GM23338 (cell line): ENCODE measurements at regions not wholly inside any gene's neighbourhood (a gene's known extent, or its start where the extent isn't known, plus 50 kb on each side); places are given as distances from the start of the nearest gene placed in this dataset.

Source experiments
- ATAC-seq: fragments of 200-7000 bp; cut with Tn5 transposase; 3 replicates; pipeline ENCODE4 v1.9.1; 2020
- DNase-seq: peaks from one replicate; pipeline ENCODE4 v3.0.0-alpha.2; 2015; ENCODE audit warnings: low spot score
- H2AFZ ChIP-seq: fragments of 200-600 bp; sonication (generic); 2 replicates; pipeline ENCODE4 v1.8.0; 2016; ENCODE audit warnings: antibody characterized with exemption, mild to moderate bottlenecking, moderate library complexity
- H3F3A ChIP-seq: fragments of 200-600 bp; sonication (generic); replicated peaks from 2 replicates; pipeline ENCODE4 v1.8.0; 2017; ENCODE audit warnings: antibody characterized with exemption, mixed run types, low read depth
- H3K27ac ChIP-seq: fragments of 200-600 bp; sonication (generic); 2 replicates; pipeline ENCODE4 v1.6.1; 2016; ENCODE audit warnings: low read depth
- H3K27me3 ChIP-seq: fragments of 200-600 bp; sonication (generic); 2 replicates; pipeline ENCODE4 v1.8.0; 2016; ENCODE audit warnings: mild to moderate bottlenecking, mixed run types, moderate library complexity; ENCODE audit not compliant: insufficient read depth
- H3K36me3 ChIP-seq: fragments of 200-600 bp; sonication (generic); 2 replicates; pipeline ENCODE4 v1.8.0; 2016; ENCODE audit warnings: mild to moderate bottlenecking; ENCODE audit not compliant: insufficient read depth
- H3K4me1 ChIP-seq: fragments of 200-600 bp; sonication (generic); 2 replicates; pipeline ENCODE4 v1.8.0; 2016; ENCODE audit warnings: mild to moderate bottlenecking, moderate library complexity; ENCODE audit not compliant: insufficient read depth
- H3K4me2 ChIP-seq: fragments of 200-600 bp; sonication (generic); 2 replicates; pipeline ENCODE4 v1.7.1; 2017; ENCODE audit warnings: mixed run types
- H3K4me3 ChIP-seq: fragments of 200-600 bp; sonication (generic); 2 replicates; pipeline ENCODE4 v1.6.1; 2016; ENCODE audit warnings: mixed run types
- H3K79me2 ChIP-seq: fragments of 200-600 bp; sonication (generic); replicated peaks from 2 replicates; pipeline ENCODE4 v1.8.0; 2017; ENCODE audit warnings: mild to moderate bottlenecking; ENCODE audit not compliant: insufficient read depth
- H3K9me2 ChIP-seq: fragments of 200-600 bp; sonication (generic); 2 replicates; pipeline ENCODE4 v1.8.0; 2017; ENCODE audit not compliant: insufficient read depth
- H4K20me1 ChIP-seq: fragments of 200-600 bp; sonication (generic); replicated peaks from 2 replicates; pipeline ENCODE4 v1.8.0; 2017; ENCODE audit warnings: mild to moderate bottlenecking; ENCODE audit not compliant: insufficient read depth
- H3K27ac Mint-ChIP-seq: 2 replicates; pipeline ENCODE4 v1.8.0; 2020; ENCODE audit warnings: inconsistent platforms, mild to moderate bottlenecking, moderate library complexity, mixed read lengths
- H3K27me3 Mint-ChIP-seq: 3 replicates; pipeline ENCODE4 v1.8.0; 2022; ENCODE audit warnings: low read depth, mild to moderate bottlenecking, moderate library complexity, mixed read lengths, inconsistent platforms; ENCODE audit not compliant: insufficient read depth, poor library complexity
- H3K36me3 Mint-ChIP-seq: 3 replicates; pipeline ENCODE4 v1.8.0; 2021; ENCODE audit warnings: low read depth, mild to moderate bottlenecking, inconsistent platforms, moderate library complexity, mixed read lengths
- H3K4me1 Mint-ChIP-seq: 3 replicates; pipeline ENCODE4 v1.8.0; 2020; ENCODE audit warnings: mild to moderate bottlenecking, inconsistent platforms, mixed read lengths
- H3K4me3 Mint-ChIP-seq: 3 replicates; pipeline ENCODE4 v1.8.0; 2021; ENCODE audit warnings: moderate library complexity, mild to moderate bottlenecking, inconsistent platforms, mixed read lengths
- H3K9me3 Mint-ChIP-seq: 3 replicates; pipeline ENCODE4 v1.8.0; 2020; ENCODE audit warnings: moderate library complexity, mild to moderate bottlenecking, inconsistent platforms, mixed read lengths
- CREB1 ChIP-seq: fragments of 250-450 bp; sonication (Bioruptor Pico); IDR thresholded peaks from 2 replicates; pipeline ENCODE4 v1.5.0; 2020; ENCODE audit warnings: low read depth, mild to moderate bottlenecking, moderate library complexity
- EZH2 ChIP-seq: fragments of 200-600 bp; sonication (generic); IDR thresholded peaks from one replicate; pipeline ENCODE4 v1.8.0; 2017; ENCODE audit warnings: antibody characterized with exemption, mild to moderate bottlenecking, low read depth; ENCODE audit not compliant: unreplicated experiment
- EZH2phosphoT487 ChIP-seq: fragments of 200-600 bp; sonication (generic); IDR thresholded peaks from one replicate; pipeline ENCODE4 v1.8.1; 2018; ENCODE audit warnings: antibody characterized with exemption; ENCODE audit not compliant: unreplicated experiment
- JUNB ChIP-seq: IDR thresholded peaks from one replicate; pipeline ENCODE4 v1.6.1; 2016; ENCODE audit warnings: antibody characterized with exemption; ENCODE audit not compliant: unreplicated experiment
- NANOG ChIP-seq: IDR thresholded peaks from 2 replicates; pipeline ENCODE4 v1.6.1; 2016; ENCODE audit warnings: antibody characterized with exemption, borderline replicate concordance
- POLR2AphosphoS5 ChIP-seq: IDR thresholded peaks from 2 replicates; pipeline ENCODE4 v1.6.1; 2016; ENCODE audit warnings: antibody characterized with exemption, low read depth
- STAT1 ChIP-seq: IDR thresholded peaks from one replicate; pipeline ENCODE4 v1.6.1; 2016; ENCODE audit warnings: antibody characterized with exemption; ENCODE audit not compliant: unreplicated experiment
- ZNF331 ChIP-seq: fragments of 250-450 bp; sonication (Bioruptor Pico); IDR thresholded peaks from 2 replicates; pipeline ENCODE4 v1.5.0; 2020; ENCODE audit warnings: low read depth, mild to moderate bottlenecking, moderate library complexity
- TF ChIP-seq, protein P1 (sequence below): IDR thresholded peaks from one replicate; pipeline ENCODE4 v1.6.1; 2018; ENCODE audit warnings: antibody characterized with exemption; ENCODE audit not compliant: unreplicated experiment
- TF ChIP-seq, protein P2 (sequence below): fragments of 250-450 bp; sonication (Bioruptor Pico); IDR thresholded peaks from 2 replicates; pipeline ENCODE4 v1.5.0; 2020; ENCODE audit warnings: mild to moderate bottlenecking, moderate library complexity
- TF ChIP-seq, protein P3 (sequence below), 2 experiments: fragments of 200-600 bp in 1 of 2; sonication (generic) in 1 of 2; conservative IDR thresholded peaks; 2 replicates each; pipeline versions ENCODE4 v1.5.1 to v1.6.1; 2016 to 2017; ENCODE audit warnings: antibody characterized with exemption in 2 of 2, low read depth in 2 of 2, mild to moderate bottlenecking in 2 of 2, moderate library complexity in 1 of 2

DNA sequence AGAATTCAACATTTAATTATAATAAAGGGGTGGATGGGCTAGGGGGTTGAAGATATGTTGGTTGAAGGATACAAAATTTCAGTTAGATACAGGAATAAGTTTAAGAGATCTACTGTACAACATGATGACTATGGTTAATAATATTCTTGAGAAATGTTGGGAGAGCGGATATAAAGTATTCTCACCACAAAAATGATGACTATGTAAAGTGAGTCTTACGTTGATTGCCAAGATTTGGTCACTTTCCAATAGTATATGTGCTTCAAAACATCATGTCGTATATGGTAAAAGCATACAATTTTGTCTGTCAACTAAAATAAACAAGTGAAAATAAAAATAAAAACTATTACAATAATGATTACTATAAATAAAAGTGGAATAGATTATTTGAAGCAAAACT lies 802.0 kb downstream of the C12orf50 start (continued):
- TF ChIP-seq, protein P1, sequence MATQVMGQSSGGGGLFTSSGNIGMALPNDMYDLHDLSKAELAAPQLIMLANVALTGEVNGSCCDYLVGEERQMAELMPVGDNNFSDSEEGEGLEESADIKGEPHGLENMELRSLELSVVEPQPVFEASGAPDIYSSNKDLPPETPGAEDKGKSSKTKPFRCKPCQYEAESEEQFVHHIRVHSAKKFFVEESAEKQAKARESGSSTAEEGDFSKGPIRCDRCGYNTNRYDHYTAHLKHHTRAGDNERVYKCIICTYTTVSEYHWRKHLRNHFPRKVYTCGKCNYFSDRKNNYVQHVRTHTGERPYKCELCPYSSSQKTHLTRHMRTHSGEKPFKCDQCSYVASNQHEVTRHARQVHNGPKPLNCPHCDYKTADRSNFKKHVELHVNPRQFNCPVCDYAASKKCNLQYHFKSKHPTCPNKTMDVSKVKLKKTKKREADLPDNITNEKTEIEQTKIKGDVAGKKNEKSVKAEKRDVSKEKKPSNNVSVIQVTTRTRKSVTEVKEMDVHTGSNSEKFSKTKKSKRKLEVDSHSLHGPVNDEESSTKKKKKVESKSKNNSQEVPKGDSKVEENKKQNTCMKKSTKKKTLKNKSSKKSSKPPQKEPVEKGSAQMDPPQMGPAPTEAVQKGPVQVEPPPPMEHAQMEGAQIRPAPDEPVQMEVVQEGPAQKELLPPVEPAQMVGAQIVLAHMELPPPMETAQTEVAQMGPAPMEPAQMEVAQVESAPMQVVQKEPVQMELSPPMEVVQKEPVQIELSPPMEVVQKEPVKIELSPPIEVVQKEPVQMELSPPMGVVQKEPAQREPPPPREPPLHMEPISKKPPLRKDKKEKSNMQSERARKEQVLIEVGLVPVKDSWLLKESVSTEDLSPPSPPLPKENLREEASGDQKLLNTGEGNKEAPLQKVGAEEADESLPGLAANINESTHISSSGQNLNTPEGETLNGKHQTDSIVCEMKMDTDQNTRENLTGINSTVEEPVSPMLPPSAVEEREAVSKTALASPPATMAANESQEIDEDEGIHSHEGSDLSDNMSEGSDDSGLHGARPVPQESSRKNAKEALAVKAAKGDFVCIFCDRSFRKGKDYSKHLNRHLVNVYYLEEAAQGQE = no peak
- no peak for TF ChIP-seq CREB1 (CRISPR knock-in tag)

- Mint-ChIP-seq H3K4me1 (no peaks in the 10 kb centered on the region), H3K27me3 (no peaks in the 10 kb centered on the region), H3K4me3 (no peak overlapping the region), H3K36me3 (no peaks in the 10 kb centered on the region), H3K9me3 (no peaks in the 10 kb centered on the region), H3K27ac (no peak overlapping the region)
- Histone ChIP-seq H3K4me3 (no peak overlapping the region), H3K4me2 (no peak overlapping the region), H3K27me3 (no peaks in the 10 kb centered on the region), H3K4me1 (no peaks in the 10 kb centered on the region), H3K36me3 (no peaks in the 10 kb centered on the region), H3F3A (no peaks in the 10 kb centered on the region), H3K27ac (no peak overlapping the region), H3K79me2 (no peaks in the 10 kb centered on the region), H4K20me1 (no peaks in the 10 kb centered on the region), H2AFZ (no peak overlapping the region), H3K9me2 (no peaks in the 10 kb centered on the region)
- ATAC-seq (no peak), DNase-seq (no peak)
- TF ChIP-seq STAT1 (no peak), NANOG (no peak), EZH2phosphoT487 (no peak), ZNF331 (no peak), EZH2 (no peak), JUNB (no peak), CREB1 (CRISPR knock-in tag) (no peak), POLR2AphosphoS5 (no peak)
- TF ChIP-seq, protein P2, sequence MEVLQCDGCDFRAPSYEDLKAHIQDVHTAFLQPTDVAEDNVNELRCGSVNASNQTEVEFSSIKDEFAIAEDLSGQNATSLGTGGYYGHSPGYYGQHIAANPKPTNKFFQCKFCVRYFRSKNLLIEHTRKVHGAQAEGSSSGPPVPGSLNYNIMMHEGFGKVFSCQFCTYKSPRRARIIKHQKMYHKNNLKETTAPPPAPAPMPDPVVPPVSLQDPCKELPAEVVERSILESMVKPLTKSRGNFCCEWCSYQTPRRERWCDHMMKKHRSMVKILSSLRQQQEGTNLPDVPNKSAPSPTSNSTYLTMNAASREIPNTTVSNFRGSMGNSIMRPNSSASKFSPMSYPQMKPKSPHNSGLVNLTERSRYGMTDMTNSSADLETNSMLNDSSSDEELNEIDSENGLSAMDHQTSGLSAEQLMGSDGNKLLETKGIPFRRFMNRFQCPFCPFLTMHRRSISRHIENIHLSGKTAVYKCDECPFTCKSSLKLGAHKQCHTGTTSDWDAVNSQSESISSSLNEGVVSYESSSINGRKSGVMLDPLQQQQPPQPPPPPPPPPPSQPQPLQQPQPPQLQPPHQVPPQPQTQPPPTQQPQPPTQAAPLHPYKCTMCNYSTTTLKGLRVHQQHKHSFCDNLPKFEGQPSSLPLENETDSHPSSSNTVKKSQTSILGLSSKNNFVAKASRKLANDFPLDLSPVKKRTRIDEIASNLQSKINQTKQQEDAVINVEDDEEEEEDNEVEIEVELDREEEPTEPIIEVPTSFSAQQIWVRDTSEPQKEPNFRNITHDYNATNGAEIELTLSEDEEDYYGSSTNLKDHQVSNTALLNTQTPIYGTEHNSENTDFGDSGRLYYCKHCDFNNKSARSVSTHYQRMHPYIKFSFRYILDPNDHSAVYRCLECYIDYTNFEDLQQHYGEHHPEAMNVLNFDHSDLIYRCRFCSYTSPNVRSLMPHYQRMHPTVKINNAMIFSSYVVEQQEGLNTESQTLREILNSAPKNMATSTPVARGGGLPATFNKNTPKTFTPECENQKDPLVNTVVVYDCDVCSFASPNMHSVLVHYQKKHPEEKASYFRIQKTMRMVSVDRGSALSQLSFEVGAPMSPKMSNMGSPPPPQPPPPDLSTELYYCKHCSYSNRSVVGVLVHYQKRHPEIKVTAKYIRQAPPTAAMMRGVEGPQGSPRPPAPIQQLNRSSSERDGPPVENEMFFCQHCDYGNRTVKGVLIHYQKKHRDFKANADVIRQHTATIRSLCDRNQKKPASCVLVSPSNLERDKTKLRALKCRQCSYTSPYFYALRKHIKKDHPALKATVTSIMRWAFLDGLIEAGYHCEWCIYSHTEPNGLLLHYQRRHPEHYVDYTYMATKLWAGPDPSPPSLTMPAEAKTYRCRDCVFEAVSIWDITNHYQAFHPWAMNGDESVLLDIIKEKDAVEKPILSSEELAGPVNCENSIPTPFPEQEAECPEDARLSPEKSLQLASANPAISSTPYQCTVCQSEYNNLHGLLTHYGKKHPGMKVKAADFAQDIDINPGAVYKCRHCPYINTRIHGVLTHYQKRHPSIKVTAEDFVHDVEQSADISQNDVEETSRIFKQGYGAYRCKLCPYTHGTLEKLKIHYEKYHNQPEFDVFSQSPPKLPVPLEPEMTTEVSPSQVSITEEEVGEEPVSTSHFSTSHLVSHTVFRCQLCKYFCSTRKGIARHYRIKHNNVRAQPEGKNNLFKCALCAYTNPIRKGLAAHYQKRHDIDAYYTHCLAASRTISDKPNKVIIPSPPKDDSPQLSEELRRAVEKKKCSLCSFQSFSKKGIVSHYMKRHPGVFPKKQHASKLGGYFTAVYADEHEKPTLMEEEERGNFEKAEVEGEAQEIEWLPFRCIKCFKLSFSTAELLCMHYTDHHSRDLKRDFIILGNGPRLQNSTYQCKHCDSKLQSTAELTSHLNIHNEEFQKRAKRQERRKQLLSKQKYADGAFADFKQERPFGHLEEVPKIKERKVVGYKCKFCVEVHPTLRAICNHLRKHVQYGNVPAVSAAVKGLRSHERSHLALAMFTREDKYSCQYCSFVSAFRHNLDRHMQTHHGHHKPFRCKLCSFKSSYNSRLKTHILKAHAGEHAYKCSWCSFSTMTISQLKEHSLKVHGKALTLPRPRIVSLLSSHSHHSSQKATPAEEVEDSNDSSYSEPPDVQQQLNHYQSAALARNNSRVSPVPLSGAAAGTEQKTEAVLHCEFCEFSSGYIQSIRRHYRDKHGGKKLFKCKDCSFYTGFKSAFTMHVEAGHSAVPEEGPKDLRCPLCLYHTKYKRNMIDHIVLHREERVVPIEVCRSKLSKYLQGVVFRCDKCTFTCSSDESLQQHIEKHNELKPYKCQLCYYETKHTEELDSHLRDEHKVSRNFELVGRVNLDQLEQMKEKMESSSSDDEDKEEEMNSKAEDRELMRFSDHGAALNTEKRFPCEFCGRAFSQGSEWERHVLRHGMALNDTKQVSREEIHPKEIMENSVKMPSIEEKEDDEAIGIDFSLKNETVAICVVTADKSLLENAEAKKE (CRISPR knock-in tag) = no peak
- TF ChIP-seq, protein P1 = no peak
- TF ChIP-seq, protein P3, sequence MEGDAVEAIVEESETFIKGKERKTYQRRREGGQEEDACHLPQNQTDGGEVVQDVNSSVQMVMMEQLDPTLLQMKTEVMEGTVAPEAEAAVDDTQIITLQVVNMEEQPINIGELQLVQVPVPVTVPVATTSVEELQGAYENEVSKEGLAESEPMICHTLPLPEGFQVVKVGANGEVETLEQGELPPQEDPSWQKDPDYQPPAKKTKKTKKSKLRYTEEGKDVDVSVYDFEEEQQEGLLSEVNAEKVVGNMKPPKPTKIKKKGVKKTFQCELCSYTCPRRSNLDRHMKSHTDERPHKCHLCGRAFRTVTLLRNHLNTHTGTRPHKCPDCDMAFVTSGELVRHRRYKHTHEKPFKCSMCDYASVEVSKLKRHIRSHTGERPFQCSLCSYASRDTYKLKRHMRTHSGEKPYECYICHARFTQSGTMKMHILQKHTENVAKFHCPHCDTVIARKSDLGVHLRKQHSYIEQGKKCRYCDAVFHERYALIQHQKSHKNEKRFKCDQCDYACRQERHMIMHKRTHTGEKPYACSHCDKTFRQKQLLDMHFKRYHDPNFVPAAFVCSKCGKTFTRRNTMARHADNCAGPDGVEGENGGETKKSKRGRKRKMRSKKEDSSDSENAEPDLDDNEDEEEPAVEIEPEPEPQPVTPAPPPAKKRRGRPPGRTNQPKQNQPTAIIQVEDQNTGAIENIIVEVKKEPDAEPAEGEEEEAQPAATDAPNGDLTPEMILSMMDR (conservative IDR thresholded peaks at IDR 0.05; ENCODE audit: low read depth in 2 of 2) = no peak
Measured at GRCh38 chr12:87217491-87217890, 811.7 kb downstream of the C12orf50 start.
